ENCODE measurements at regions not wholly inside any gene's neighbourhood (a gene's known extent, or its start where the extent isn't known, plus 50 kb on each side); places are given as distances from the start of the nearest gene placed in this dataset.

- DNase-seq: no peak
These were observed 564.0 kb upstream of the JARID2 start for GRCh38 chr6:14681699-14682487.

GRCh38 chr6:14682812-14683211 is 563.1 kb upstream of the JARID2 start:
- no peak for DNase-seq

GRCh38 chr6:14689639-14690038 is 556.2 kb upstream of the JARID2 start:
- DNase-seq: no peak

GRCh38 chr6:14690120-14691056 is 555.5 kb upstream of the JARID2 start:
- DNase-seq: no peak

GRCh38 chr6:14692208-14692607 is 553.7 kb upstream of the JARID2 start:
- DNase-seq: no peak

GRCh38 chr6:14693301-14694192 is 552.3 kb upstream of the JARID2 start:
- no peak for DNase-seq

- no peak for DNase-seq
These were observed 551.6 kb upstream of the JARID2 start for GRCh38 chr6:14694308-14694707.

GRCh38 chr6:14695579-14695978 is 550.3 kb upstream of the JARID2 start:
- DNase-seq: no peak

- no peak for DNase-seq
These were observed 549.5 kb upstream of the JARID2 start for GRCh38 chr6:14696367-14696766.

GRCh38 chr6:14697427-14697826 is 548.4 kb upstream of the JARID2 start:
- DNase-seq: no peak

GRCh38 chr6:14699803-14700601 is 545.9 kb upstream of the JARID2 start:
- no peak for DNase-seq

GRCh38 chr6:14701946-14702345 is 543.9 kb upstream of the JARID2 start:
- DNase-seq: no peak

GRCh38 chr6:14702678-14703077 is 543.2 kb upstream of the JARID2 start:
- no peak for DNase-seq

- DNase-seq: no peak
These were observed 542.3 kb upstream of the JARID2 start for GRCh38 chr6:14703586-14703985.

- DNase-seq: no peak
These were observed 541.2 kb upstream of the JARID2 start for GRCh38 chr6:14704383-14705271.

- no peak for DNase-seq
These were observed 540.0 kb upstream of the JARID2 start for GRCh38 chr6:14705841-14706377.

GRCh38 chr6:14706378-14706929 is 539.4 kb upstream of the JARID2 start:
- no peak for DNase-seq

GRCh38 chr6:14707276-14707675 is 538.6 kb upstream of the JARID2 start:
- DNase-seq: no peak

GRCh38 chr6:14707971-14708465 is 537.9 kb upstream of the JARID2 start:
- no peak for DNase-seq

GRCh38 chr6:14709066-14709670 is 536.7 kb upstream of the JARID2 start:
- no peak for DNase-seq
